ENCODE measurements at regions not wholly inside any gene's neighbourhood (a gene's known extent, or its start where the extent isn't known, plus 50 kb on each side); places are given as distances from the start of the nearest gene placed in this dataset.
"Not testable (repeated sequence)": the region's sequence is repeated elsewhere in the genome, so short reads cannot be mapped to it uniquely, and the experiment has no call there.

DNA sequence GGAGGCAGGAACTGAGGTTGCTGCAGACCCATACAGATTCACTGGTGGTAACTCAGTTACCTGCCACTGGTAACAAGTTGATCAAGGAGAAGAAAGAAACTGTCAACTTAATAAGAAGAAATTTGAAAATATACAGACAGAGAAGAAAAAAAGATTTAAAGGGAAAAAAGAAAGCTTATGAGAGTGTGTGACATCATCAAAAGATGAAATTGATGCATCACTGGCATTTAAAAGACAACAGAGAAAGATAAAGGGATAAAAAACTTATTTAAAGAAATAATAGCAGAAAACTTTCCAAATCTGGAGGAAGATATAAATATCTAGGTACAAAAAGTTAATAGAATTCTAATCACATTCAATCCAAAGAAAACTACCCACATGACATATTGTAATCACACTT, 1003.2 kb downstream of the TDRD15 start:
- no peak overlapping the region for H2AFZ ChIP-seq
- no peaks in the 10 kb centered on the region for H3K79me2 ChIP-seq
- no peak overlapping the region for H3K4me2 ChIP-seq (ENCODE audit: low read length)
- H3K4me3 ChIP-seq (ENCODE audit: low read depth, low read length): no peak overlapping the region
- H3K9me3 ChIP-seq (ENCODE audit: control insufficient read depth, low read length): no peaks in the 10 kb centered on the region
- H3K4me1 ChIP-seq: no peaks in the 10 kb centered on the region
- no peak overlapping the region for H3K27ac ChIP-seq
- TF ChIP-seq, protein P1, sequence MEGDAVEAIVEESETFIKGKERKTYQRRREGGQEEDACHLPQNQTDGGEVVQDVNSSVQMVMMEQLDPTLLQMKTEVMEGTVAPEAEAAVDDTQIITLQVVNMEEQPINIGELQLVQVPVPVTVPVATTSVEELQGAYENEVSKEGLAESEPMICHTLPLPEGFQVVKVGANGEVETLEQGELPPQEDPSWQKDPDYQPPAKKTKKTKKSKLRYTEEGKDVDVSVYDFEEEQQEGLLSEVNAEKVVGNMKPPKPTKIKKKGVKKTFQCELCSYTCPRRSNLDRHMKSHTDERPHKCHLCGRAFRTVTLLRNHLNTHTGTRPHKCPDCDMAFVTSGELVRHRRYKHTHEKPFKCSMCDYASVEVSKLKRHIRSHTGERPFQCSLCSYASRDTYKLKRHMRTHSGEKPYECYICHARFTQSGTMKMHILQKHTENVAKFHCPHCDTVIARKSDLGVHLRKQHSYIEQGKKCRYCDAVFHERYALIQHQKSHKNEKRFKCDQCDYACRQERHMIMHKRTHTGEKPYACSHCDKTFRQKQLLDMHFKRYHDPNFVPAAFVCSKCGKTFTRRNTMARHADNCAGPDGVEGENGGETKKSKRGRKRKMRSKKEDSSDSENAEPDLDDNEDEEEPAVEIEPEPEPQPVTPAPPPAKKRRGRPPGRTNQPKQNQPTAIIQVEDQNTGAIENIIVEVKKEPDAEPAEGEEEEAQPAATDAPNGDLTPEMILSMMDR (IDR thresholded peaks at IDR 0.05): no peak
- H3K36me3 ChIP-seq (ENCODE audit: control insufficient read depth, insufficient read depth, low read length): no peaks in the 10 kb centered on the region
- H3K9ac ChIP-seq: no peak overlapping the region
- no peaks in the 10 kb centered on the region for H3K27me3 ChIP-seq (ENCODE audit: control insufficient read depth, insufficient read depth, low read length)

DNA sequence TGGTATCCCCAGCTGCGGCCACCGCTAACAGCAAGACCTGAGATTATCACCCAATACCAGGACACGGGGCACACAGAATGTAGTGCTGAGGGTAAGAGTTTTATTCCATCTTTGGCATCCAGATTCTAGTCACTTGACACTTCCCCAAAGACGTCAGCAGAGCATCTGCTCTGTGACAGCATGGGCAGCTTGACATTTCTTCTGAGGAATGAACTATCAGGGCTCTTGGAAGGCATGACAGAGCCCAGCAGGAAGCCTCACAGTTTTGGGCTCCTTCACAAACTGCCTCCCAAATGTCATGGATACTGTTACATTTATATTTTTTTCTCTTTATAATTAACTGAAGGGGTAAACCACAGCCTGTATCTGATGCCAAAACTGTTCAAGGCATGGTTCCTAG, 1010.7 kb downstream of the TDRD15 start:
- Histone ChIP-seq H3K27me3 (ENCODE audit: control insufficient read depth, insufficient read depth, low read length) (no peaks in the 10 kb centered on the region), H3K9me3 (ENCODE audit: control insufficient read depth, low read length) (no peaks in the 10 kb centered on the region), H3K4me3 (ENCODE audit: low read depth, low read length) (no peak overlapping the region), H3K4me1 (no peaks in the 10 kb centered on the region), H3K79me2 (no peaks in the 10 kb centered on the region), H3K27ac (no peak overlapping the region), H3K9ac (no peak overlapping the region), H3K4me2 (ENCODE audit: low read length) (no peak overlapping the region), H3K36me3 (ENCODE audit: control insufficient read depth, insufficient read depth, low read length) (no peaks in the 10 kb centered on the region), H2AFZ (no peak overlapping the region)
- TF ChIP-seq, protein P1 (IDR thresholded peaks at IDR 0.05): no peak

DNA sequence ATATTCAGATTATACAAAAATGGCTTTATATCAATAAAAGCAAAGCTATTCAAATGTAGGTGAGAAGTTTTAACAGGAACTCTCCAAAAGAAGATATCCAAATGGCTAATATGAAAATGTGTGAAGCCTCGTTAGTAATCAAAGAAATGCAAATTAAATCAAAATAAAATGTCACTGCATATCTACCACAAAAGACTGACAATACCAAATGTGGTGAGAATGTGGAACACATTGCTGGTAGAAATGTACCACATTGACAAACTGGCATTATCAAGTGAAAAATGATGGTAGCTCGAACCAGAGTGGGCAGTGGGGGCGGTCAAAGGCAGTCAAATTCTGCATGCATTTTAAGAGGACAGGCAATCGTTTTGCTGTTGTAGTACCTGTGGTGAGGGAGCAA, 1012.7 kb downstream of the TDRD15 start:
- H3K9ac ChIP-seq: no peak overlapping the region
- TF ChIP-seq, protein P1 (IDR thresholded peaks at IDR 0.05): no peak
- H3K4me3 ChIP-seq (ENCODE audit: low read depth, low read length): no peak overlapping the region
- no peak overlapping the region for H3K27ac ChIP-seq
- H3K4me2 ChIP-seq (ENCODE audit: low read length): no peak overlapping the region
- no peaks in the 10 kb centered on the region for H3K4me1 ChIP-seq
- H3K36me3 ChIP-seq (ENCODE audit: control insufficient read depth, insufficient read depth, low read length): no peaks in the 10 kb centered on the region
- H3K79me2 ChIP-seq: no peaks in the 10 kb centered on the region
- no peaks in the 10 kb centered on the region for H3K27me3 ChIP-seq (ENCODE audit: control insufficient read depth, insufficient read depth, low read length)
- H3K9me3 ChIP-seq (ENCODE audit: control insufficient read depth, low read length): no peaks in the 10 kb centered on the region
- no peak overlapping the region for H2AFZ ChIP-seq

DNA sequence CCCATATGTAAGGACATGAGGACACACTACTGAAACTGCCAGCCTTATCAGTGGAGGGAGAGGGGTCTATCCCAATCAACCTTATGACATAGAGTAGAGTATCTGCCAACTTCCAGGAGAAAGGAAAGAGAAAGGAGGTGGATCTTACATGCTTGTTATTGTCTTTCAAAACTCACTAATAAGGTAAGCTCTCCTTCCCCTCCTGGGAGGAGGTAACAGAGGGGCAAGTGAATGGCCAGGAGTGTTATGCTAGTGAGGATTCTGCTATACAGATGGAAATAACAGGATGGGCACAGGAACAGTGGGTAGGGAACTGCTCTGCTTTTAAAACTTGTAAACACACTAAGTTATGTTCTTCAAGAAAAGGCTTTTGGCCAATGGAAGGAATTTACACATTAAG, 1020.1 kb downstream of the TDRD15 start:
- H3K4me2 ChIP-seq (ENCODE audit: low read length): no peak overlapping the region
- H3K27ac ChIP-seq: no peak overlapping the region
- H3K9ac ChIP-seq: no peak overlapping the region
- TF ChIP-seq, protein P1 (IDR thresholded peaks at IDR 0.05): no peak
- H3K9me3 ChIP-seq (ENCODE audit: control insufficient read depth, low read length): no peaks in the 10 kb centered on the region
- H3K79me2 ChIP-seq: no peaks in the 10 kb centered on the region
- H3K4me3 ChIP-seq (ENCODE audit: low read depth, low read length): no peak overlapping the region
- no peaks in the 10 kb centered on the region for H3K4me1 ChIP-seq
- H2AFZ ChIP-seq: no peak overlapping the region
- no peaks in the 10 kb centered on the region for H3K27me3 ChIP-seq (ENCODE audit: control insufficient read depth, insufficient read depth, low read length)
- no peaks in the 10 kb centered on the region for H3K36me3 ChIP-seq (ENCODE audit: control insufficient read depth, insufficient read depth, low read length)

DNA sequence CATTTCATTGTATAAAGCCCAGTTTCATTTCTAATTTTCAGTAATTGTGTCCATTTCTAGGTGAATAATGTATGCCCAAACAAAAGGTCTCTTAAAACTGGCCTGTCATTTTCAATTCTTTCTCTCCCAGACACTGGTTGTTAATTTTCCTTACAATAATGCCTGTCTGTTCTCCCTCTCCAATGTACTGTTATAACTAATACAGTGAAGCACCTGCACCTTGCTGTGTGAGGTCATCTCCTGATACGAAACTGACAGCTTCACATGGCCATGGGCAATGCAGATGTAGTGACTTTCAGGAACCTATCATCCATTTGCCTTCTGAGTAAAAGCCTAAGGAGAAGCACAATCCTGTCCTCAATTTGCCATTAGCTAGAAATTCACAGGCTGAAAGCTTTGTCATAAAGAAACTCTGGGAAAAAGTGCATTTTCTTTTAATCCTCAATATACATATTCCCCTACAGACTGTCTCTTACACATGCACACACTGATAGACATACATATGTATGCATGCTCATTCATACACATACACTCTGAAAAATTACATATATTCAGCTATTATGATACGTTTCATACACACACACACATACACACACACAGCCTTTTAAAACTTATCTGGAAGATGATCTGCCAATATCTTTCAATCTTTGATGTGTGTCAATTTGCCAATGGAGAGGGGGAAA, 1030.3 kb downstream of the TDRD15 start:
- Histone ChIP-seq H3K4me3 (ENCODE audit: low read depth, low read length) (no peak overlapping the region), H2AFZ (no peak overlapping the region), H3K27me3 (ENCODE audit: control insufficient read depth, insufficient read depth, low read length) (no peaks in the 10 kb centered on the region), H3K4me1 (no peaks in the 10 kb centered on the region), H3K9me3 (ENCODE audit: control insufficient read depth, low read length) (no peaks in the 10 kb centered on the region), H3K79me2 (no peaks in the 10 kb centered on the region), H3K27ac (no peak overlapping the region), H3K36me3 (ENCODE audit: control insufficient read depth, insufficient read depth, low read length) (no peaks in the 10 kb centered on the region), H3K4me2 (ENCODE audit: low read length) (no peak overlapping the region), H3K9ac (no peak overlapping the region)
- TF ChIP-seq, protein P1 (IDR thresholded peaks at IDR 0.05): no peak

DNA sequence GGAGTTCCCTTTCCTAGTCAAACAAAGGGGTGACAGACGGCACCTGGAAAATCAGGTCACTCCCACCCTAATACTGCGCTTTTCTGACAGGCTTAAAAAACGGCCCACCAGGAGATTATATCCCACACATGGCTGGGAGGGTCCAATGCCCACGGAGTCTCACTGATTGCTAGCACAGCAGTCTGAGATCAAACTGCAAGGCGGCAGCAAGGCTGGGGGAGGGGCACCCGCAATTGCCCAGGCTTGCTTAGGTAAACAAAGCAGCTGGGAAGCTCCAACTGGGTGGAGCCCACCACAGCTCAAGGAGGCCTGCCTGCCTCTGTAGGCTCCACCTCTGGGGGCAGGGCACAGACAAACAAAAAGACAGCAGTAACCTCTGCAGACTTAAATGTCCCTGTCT, 1032.9 kb downstream of the TDRD15 start:
- H3K4me2 ChIP-seq (ENCODE audit: low read length); H3K27ac ChIP-seq; H3K4me1 ChIP-seq; H3K4me3 ChIP-seq (ENCODE audit: low read depth, low read length); H3K9ac ChIP-seq; H3K79me2 ChIP-seq; H3K36me3 ChIP-seq (ENCODE audit: control insufficient read depth, insufficient read depth, low read length); H3K27me3 ChIP-seq (ENCODE audit: control insufficient read depth, insufficient read depth, low read length); H2AFZ ChIP-seq; H3K9me3 ChIP-seq (ENCODE audit: control insufficient read depth, low read length): not testable (repeated sequence)

All from parathyroid adenoma (tissue), 2 donors.